NCI-H2196 (cell line): ENCODE measurements at regions not wholly inside any gene's neighbourhood (a gene's known extent, or its start where the extent isn't known, plus 50 kb on each side); places are given as distances from the start of the nearest gene placed in this dataset.
A peak's percentile ranks its signal among the peaks of the same experiment; 100 is the strongest.

Experiments used
- DNase-seq: peaks from one replicate; lab custom pipeline; 2025; ENCODE audit not compliant: unreplicated experiment; lab: John Stamatoyannopoulos, UW

- no peak for DNase-seq
Measured at GRCh38 chr11:70736461-70736860, 338.1 kb downstream of the CTTN start.

DNA sequence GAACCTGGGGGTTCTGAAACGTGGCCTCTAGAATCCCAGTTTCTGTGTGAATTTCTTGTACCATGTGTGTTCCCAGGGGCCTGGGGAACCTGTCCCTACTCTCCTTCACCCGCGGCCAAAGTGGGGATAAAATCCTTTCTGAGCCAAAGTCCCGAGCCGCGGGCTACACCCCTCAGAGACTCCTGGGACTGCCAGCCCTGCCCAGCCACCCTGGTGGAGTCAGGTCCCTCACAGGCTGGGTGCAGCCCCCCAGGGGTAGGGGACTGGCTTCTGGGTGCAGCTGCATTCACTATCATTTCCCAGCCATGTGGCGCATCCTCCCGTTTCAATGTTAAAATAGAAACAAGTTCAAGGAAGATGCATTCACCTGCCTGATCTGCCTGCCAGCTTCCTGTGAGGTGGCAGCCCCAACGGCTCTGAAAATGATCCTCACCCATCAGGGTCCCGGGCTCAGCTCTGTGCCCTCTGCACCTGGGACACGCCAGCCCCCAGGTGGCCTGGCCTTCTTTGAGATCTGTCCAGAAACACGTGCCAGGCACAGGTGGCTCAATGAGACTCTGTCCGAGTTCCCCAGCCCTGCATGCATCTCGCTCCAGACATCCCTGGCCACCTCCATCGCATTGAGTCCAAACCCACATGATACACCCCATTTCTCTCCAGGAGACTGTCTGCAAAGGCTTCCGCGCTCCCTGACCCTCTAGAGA lies 338.8 kb downstream of the CTTN start:
- DNase-seq, result no peak

DNA sequence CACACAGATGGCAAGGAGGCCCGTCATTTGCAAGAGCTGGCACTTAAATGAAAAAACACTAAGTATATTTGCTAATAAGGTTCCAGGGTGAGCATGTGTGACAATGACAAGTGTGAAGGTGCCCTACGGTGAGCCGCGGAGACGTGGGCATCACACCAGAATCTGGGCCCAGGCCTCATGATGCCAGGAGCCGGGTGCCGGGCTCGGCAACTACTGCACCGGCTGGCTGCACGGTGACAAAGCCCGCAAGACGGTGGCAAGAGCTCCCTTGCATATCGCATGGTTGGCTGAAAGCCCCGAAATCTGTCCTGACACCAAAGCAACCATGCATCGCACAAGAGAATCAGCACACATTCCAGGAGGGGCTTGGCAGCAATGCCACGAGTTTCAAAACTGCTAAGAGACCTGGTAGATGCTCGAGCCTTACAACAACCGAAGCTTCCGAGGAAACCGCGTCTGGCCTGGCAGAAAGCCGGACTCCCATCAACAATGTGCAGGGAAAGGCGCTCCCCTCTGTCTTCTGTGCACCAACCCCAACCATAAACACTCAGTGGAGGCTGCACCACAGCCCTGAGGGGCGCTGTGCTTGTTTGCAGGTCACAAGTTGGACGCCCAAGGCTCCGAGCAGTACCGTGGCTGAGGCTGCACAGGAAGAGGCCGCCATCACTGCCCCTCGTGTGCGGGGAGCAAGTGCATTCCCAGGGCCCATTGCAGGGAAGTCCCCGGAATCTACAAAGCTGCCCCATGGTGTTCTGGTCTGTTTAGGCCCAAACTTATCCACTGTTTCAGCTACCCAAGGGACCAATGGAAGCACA lies 339.7 kb downstream of the CTTN start:
- DNase-seq, result no peak

- no peak for DNase-seq
Measured at GRCh38 chr11:70738661-70739060, 340.3 kb downstream of the CTTN start.

DNA sequence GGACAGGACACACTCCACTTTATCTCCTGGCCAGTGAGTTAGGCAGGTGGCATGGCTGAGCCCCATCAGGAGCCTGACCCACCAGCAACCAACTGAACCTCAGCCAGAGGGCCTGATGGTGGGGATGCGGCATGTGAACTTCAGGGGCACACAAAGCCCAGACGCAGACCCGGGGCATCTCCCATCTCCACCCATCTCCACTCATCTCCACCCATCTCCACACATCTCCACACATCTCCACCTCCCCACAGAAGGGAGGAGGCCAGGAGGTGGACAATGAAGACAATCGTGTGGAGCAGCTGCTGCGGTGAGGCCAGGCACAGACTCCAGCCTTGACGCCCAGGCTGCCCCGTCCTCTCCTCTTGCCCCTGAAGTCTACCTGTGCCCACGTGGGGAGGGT lies 340.8 kb downstream of the CTTN start:
- no peak for DNase-seq

GRCh38 chr11:70739811-70740487 lies 341.6 kb downstream of the CTTN start:
- peak; percentile 41 for DNase-seq

DNA sequence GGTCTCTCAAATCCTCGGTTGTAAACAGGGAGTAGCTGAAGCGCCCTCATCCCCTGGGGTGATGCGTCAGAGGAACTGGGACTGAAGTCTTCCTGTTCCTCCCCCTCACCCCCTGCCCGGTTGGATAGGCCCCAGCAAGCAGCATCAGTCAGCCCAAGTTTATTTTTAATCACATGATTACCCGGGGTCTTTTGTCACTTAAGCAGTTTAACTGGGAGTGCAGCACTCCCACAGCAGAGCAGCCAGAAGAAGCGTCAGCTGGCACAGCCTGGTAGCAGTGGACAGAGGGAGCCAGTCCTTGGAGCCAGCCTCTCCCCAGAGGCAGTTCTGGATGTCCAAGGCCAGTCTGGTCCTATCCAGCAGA lies 342.1 kb downstream of the CTTN start:
- DNase-seq, result no peak

- DNase-seq, result no peak
Measured at GRCh38 chr11:70741085-70741484, 342.8 kb downstream of the CTTN start.

DNA sequence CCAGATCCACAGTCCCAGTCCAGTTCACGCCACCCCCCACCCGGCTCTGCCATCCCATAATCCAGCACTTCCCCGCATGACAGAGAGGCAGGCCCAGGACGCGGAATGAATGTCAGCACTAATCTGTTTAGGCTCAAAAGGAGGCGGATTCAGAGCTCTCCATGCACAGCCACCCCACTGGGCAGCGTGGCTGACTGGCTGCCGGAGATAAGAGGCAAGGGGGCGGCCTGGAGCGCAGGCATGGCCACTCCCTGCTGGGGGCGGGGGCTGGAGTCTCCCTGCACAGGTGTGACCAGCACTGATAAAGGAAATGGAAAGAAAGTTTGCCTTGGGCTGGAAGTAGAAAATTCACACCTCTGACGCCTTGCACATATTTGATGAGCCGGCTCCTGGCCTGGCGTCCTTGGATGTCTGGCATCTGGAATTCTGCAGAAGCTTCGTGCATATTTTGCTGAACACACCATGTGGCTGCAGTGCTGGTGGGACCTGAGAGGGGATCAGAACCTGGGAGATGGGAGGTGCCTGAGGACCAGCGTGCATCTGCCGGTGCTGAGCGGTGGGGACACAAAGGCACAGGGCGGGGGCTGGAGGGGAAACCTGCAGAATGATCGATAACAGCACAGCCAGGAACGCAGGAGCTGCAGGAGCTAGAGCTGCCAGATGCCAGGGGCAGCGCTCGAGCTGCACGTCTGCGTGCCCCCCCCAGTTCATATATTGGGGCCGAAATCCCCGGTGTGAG lies 344.4 kb downstream of the CTTN start:
- peak; percentile 17 for DNase-seq

- DNase-seq, result no peak
Measured at GRCh38 chr11:70743329-70743728, 345.0 kb downstream of the CTTN start.

GRCh38 chr11:70743941-70744351 lies 345.6 kb downstream of the CTTN start:
- DNase-seq, result no peak

- no peak for DNase-seq
Measured at GRCh38 chr11:70744396-70745185, 346.3 kb downstream of the CTTN start.

DNA sequence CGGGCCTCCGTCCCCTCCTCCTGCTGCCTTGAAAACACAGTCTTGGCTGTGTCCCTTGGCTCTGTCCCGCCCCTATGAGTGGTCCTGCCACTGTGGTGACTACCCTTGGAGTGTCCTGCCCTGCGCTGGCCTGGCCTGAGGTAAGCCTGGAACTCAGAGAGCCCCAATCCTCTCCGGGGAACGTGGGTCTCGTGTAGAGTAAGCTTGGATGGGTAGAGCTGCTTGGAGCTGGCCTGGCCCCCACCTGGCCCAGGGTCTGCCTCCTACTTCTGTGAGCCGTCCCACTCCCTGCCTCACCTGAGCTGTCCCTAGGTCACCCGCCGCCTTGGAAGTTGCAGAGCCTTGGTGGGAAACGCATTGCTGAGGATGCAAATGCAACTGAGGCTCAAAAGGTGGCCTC lies 347.1 kb downstream of the CTTN start:
- no peak for DNase-seq

GRCh38 chr11:70745941-70746340 lies 347.6 kb downstream of the CTTN start:
- DNase-seq, result no peak

- no peak for DNase-seq
Measured at GRCh38 chr11:70746351-70746750, 348.0 kb downstream of the CTTN start.

DNA sequence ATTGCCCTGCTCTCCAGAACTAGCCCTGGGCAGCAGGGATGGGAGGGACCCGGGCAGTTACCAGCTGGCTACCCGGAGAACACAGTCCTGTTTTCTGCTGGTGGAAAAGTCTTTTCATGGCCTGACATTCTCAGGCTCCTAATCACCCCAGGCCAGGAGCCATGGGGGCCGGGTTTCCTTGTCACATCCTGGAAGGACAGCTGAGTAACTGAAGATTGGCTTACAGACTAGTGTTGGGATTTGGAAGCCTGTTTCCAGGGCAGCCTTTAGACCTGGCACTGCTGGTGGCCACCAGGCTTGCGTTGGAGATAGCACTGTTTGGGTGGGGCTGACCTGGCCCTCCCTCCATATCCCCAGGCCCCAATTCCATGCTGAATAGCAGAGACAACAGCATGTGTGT lies 349.0 kb downstream of the CTTN start:
- no peak for DNase-seq

DNA sequence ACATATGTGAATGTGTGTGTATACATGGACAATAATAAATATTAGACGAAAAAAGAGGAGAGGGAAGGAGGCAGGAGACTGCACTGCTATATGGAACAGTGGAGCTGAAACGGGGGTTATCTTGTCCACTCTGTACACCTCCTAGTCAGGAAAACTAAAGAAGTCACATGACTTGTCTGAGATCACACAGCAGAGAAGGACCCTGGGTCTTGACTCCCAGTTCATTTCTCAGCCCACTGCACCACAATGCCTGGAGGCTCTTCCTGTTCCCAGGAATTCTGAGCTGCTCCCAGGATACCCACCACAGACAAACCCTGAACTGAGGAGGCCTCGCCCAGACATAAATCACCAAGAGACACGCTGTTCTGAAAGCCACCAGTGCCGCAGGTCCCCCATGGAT lies 349.6 kb downstream of the CTTN start:
- no peak for DNase-seq

DNA sequence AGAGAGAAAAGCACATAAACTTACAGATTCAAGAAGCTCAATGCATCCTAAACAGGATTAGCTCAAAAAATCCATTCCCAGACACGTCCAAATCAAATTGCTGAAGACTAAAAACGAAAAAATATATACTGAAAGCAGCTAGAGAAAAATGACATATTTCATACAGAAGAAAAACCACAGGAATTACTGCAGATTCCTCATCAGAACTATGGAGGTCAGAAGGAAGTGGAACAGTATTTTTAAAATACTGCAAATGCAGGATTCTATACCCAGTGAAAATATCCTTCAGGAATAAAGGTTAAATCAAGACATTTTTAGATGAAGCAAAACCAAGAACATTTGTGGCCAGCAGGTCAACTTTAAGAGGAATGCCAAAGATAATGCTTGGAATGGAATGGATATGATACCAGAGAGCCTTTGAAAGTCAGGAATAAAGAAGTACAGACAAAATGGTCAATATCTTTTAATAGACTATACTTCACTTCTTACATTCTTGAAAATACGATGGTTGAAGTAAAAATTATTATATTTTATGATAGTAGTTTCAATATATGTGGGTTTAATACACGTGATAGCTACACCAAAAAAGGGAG lies 352.9 kb downstream of the CTTN start:
- no peak for DNase-seq

- peak; percentile 81 for DNase-seq
Measured at GRCh38 chr11:70755410-70756158, 357.3 kb downstream of the CTTN start.
